Astrocyte (in vitro differentiated cells and primary cell): ENCODE measurements at regions not wholly inside any gene's neighbourhood (a gene's known extent, or its start where the extent isn't known, plus 50 kb on each side); places are given as distances from the start of the nearest gene placed in this dataset.

Experiments used
- DNase-seq: peaks from one replicate; pipeline ENCODE4 v3.0.0-alpha.2; 2010; ENCODE audit warnings: low read depth
- FAIRE-seq: peaks from 2 replicates; lab custom pipeline; 2011; peaks lifted over from hg19 to GRCh38; lab: Jason Lieb, UNC
- H2AFZ ChIP-seq: 2 replicates; pipeline ENCODE4 v1.6.0; 2012; ENCODE audit warnings: low read depth, low read length, inconsistent platforms
- H3K27ac ChIP-seq: 2 replicates; pipeline ENCODE4 v1.5.1; 2011; ENCODE audit warnings: low read depth, low read length, inconsistent platforms
- H3K27me3 ChIP-seq: 2 replicates; pipeline ENCODE4 v1.6.0; 2011; ENCODE audit warnings: low read length, inconsistent platforms; ENCODE audit not compliant: insufficient read depth
- H3K36me3 ChIP-seq: 2 replicates; pipeline ENCODE4 v1.5.1; 2011; ENCODE audit warnings: low read length, inconsistent platforms; ENCODE audit not compliant: insufficient read depth
- H3K4me1 ChIP-seq: 2 replicates; pipeline ENCODE4 v1.5.1; 2011; ENCODE audit warnings: low read length, inconsistent platforms; ENCODE audit not compliant: insufficient read depth
- H3K4me2 ChIP-seq: 2 replicates; pipeline ENCODE4 v1.6.0; 2012; ENCODE audit warnings: low read length, inconsistent platforms
- H3K4me3 ChIP-seq: 2 replicates; pipeline ENCODE4 v1.5.1; 2011; ENCODE audit warnings: low read depth, mild to moderate bottlenecking, low read length, inconsistent platforms; ENCODE audit not compliant: insufficient read depth
- H3K79me2 ChIP-seq: 2 replicates; pipeline ENCODE4 v1.6.0; 2012; ENCODE audit warnings: mild to moderate bottlenecking, low read length, inconsistent platforms; ENCODE audit not compliant: insufficient read depth
- H3K9ac ChIP-seq: 2 replicates; pipeline ENCODE4 v1.6.0; 2012; ENCODE audit warnings: mild to moderate bottlenecking, low read length, inconsistent platforms
- H3K9me3 ChIP-seq: 2 replicates; pipeline ENCODE4 v1.5.1; 2012; ENCODE audit warnings: low read depth, mild to moderate bottlenecking, low read length, inconsistent platforms; ENCODE audit not compliant: insufficient read depth
- H4K20me1 ChIP-seq: 2 replicates; pipeline ENCODE4 v1.6.0; 2012; ENCODE audit warnings: low read length, inconsistent platforms; ENCODE audit not compliant: insufficient read depth
- H3K27ac Mint-ChIP-seq: one replicate; pipeline ENCODE4 v1.8.0; 2021; ENCODE audit warnings: mild to moderate bottlenecking, mixed read lengths; ENCODE audit not compliant: unreplicated experiment
- H3K27me3 Mint-ChIP-seq: one replicate; pipeline ENCODE4 v1.8.0; 2021; ENCODE audit warnings: low read depth, mixed read lengths; ENCODE audit not compliant: unreplicated experiment
- H3K36me3 Mint-ChIP-seq: one replicate; pipeline ENCODE4 v1.8.0; 2021; ENCODE audit warnings: low read depth, mixed read lengths; ENCODE audit not compliant: unreplicated experiment
- H3K4me1 Mint-ChIP-seq: one replicate; pipeline ENCODE4 v1.8.0; 2021; ENCODE audit warnings: low read depth, mixed read lengths; ENCODE audit not compliant: unreplicated experiment
- H3K4me3 Mint-ChIP-seq: one replicate; pipeline ENCODE4 v1.8.0; 2021; ENCODE audit warnings: mild to moderate bottlenecking, moderate library complexity, mixed read lengths; ENCODE audit not compliant: unreplicated experiment
- H3K9me3 Mint-ChIP-seq: one replicate; pipeline ENCODE4 v1.8.0; 2021; ENCODE audit warnings: mild to moderate bottlenecking, mixed read lengths; ENCODE audit not compliant: unreplicated experiment
- CTCF ChIP-seq: IDR thresholded peaks from 2 replicates; pipeline ENCODE4 v1.5.1; 2011; ENCODE audit warnings: low read depth, mild to moderate bottlenecking, inconsistent platforms, low read length, moderate library complexity; ENCODE audit not compliant: insufficient read depth
- EZH2 ChIP-seq: IDR thresholded peaks from 2 replicates; pipeline ENCODE4 v1.6.1; 2012; ENCODE audit warnings: mild to moderate bottlenecking, low read length, inconsistent platforms; ENCODE audit not compliant: insufficient read depth

GRCh38 chr1:201676197-201676596 is 137.3 kb downstream of the NAV1 start:
- peaks cover 32% of the 10 kb centered on the region for H3K4me1 Mint-ChIP-seq
- no peak overlapping the region for H3K9ac ChIP-seq
- H3K9me3 ChIP-seq: no peaks in the 10 kb centered on the region
- no peak overlapping the region for H3K4me3 ChIP-seq
- H3K36me3 Mint-ChIP-seq: peaks cover 18% of the 10 kb centered on the region
- H3K4me1 ChIP-seq: peaks cover 35% of the 10 kb centered on the region
- H3K27ac Mint-ChIP-seq: peak overlapping the region; percentile 41
- TF ChIP-seq EZH2 (no peak), CTCF (no peak)
- FAIRE-seq (no peak), DNase-seq (peak; percentile 49)
- H3K9me3 Mint-ChIP-seq: peaks cover 6% of the 10 kb centered on the region
- H3K27me3 Mint-ChIP-seq: no peaks in the 10 kb centered on the region
- no peak overlapping the region for H3K27ac ChIP-seq
- no peak overlapping the region for H3K4me3 Mint-ChIP-seq
- H3K79me2 ChIP-seq: peaks cover 98% of the 10 kb centered on the region
- peaks cover 4% of the 10 kb centered on the region for H3K36me3 ChIP-seq
- peak overlapping the region; percentile 52 for H3K4me2 ChIP-seq
- peaks cover 97% of the 10 kb centered on the region for H4K20me1 ChIP-seq
- no peaks in the 10 kb centered on the region for H3K27me3 ChIP-seq
- H2AFZ ChIP-seq: no peak overlapping the region

- H3K79me2 ChIP-seq: peaks cover 98% of the 10 kb centered on the region
Measured at GRCh38 chr1:201676641-201677040, 137.7 kb downstream of the NAV1 start.

More at GRCh38 chr1:201676641-201677040, 137.7 kb downstream of the NAV1 start:
- Histone ChIP-seq H3K4me2 (peak overlapping the region; percentile 52), H3K4me3 (no peak overlapping the region), H3K9ac (no peak overlapping the region), H3K4me1 (peaks cover 35% of the 10 kb centered on the region), H3K27ac (no peak overlapping the region), H3K9me3 (no peaks in the 10 kb centered on the region), H4K20me1 (peaks cover 97% of the 10 kb centered on the region), H3K36me3 (peaks cover 4% of the 10 kb centered on the region), H3K27me3 (no peaks in the 10 kb centered on the region), H2AFZ (no peak overlapping the region)
- H3K36me3 Mint-ChIP-seq: peaks cover 21% of the 10 kb centered on the region
- TF ChIP-seq EZH2 (no peak), CTCF (no peak)
- H3K27ac Mint-ChIP-seq: peak overlapping the region; percentile 41
- FAIRE-seq (no peak), DNase-seq (peak; percentile 60)
- no peaks in the 10 kb centered on the region for H3K27me3 Mint-ChIP-seq
- no peak overlapping the region for H3K4me3 Mint-ChIP-seq
- H3K4me1 Mint-ChIP-seq: peaks cover 32% of the 10 kb centered on the region
- H3K9me3 Mint-ChIP-seq: peaks cover 6% of the 10 kb centered on the region
